Esophagus muscularis mucosa (tissue), 3 donors: ENCODE measurements at regions not wholly inside any gene's neighbourhood (a gene's known extent, or its start where the extent isn't known, plus 50 kb on each side); places are given as distances from the start of the nearest gene placed in this dataset.

Experiments
- CTCF ChIP-seq, 3 experiments: fragments of 200-600 bp in 2 of 3; fragments of 450-650 bp in 1 of 3; sonication (generic) in 2 of 3; IDR thresholded peaks; one replicate each; pipeline ENCODE4 v1.5.1; 2017 to 2019; ENCODE audit warnings: antibody characterized with exemption in 3 of 3, mild to moderate bottlenecking in 2 of 3, moderate library complexity in 1 of 3
- EP300 ChIP-seq: sonication (generic); formaldehyde crosslinking; IDR thresholded peaks from one replicate; pipeline ENCODE4 v1.6.1; 2017; ENCODE audit warnings: antibody characterized with exemption

GRCh38 chr7:49644396-49645166 is 128.9 kb upstream of the VWC2 start:
- TF ChIP-seq CTCF (IDR thresholded peaks at IDR 0.05) (no peak), EP300 (no peak)
